PC-9 (cell line): ENCODE measurements at regions not wholly inside any gene's neighbourhood (a gene's known extent, or its start where the extent isn't known, plus 50 kb on each side); places are given as distances from the start of the nearest gene placed in this dataset.

Experiments
- CTCF ChIP-seq: fragments of 200-600 bp; sonication (generic); conservative IDR thresholded peaks from 2 replicates; pipeline ENCODE4 v1.6.1; 2017; ENCODE audit warnings: mixed run types, antibody characterized with exemption, mild to moderate bottlenecking, moderate library complexity
- EZH2 ChIP-seq: fragments of 200-600 bp; sonication (generic); IDR thresholded peaks from 2 replicates; pipeline ENCODE4 v1.8.0; 2017; ENCODE audit warnings: antibody characterized with exemption, low read depth

DNA sequence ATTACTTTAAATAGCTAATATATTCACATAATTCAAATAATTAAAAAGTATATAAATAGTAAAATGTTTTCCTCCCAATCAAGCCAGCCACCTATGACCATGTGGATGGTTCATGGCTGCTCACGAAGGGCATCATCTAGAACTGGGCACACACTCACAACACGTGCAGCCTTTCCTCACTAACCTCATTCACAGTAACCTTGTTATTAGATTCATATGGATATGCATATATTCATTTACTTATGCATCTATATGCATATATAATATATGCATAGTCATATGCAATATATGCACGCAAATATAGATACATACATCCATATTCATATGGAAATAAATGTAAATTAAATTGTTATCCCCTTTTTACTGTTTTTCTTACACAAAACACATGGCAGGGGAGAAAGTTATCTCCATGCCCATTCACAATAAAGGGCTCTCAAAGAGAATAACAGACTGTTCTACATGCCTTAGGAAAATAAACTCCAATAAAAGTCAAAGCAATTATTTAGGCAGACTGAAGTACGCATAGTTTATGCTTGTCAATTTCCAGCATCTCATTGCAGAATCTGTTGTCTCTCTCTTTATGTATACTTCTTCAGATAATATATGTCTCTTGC, 163.9 kb upstream of the ADGRL3 start:
- TF ChIP-seq CTCF (no peak), EZH2 (no peak)
